Heart right ventricle (tissue), 16 donors: ENCODE measurements at regions not wholly inside any gene's neighbourhood (a gene's known extent, or its start where the extent isn't known, plus 50 kb on each side); places are given as distances from the start of the nearest gene placed in this dataset.

Experiments
- ATAC-seq, 8 donors: fragments of 200-7000 bp; cut with Tn5 transposase; one replicate each; pipeline ENCODE4 v1.9.1; 2020; ENCODE audit warnings: mild to moderate bottlenecking in 8 of 8, moderate library complexity in 8 of 8, moderate number of reproducible peaks in 1 of 8
- DNase-seq, 2 donors: peaks; one replicate each; pipeline ENCODE4 v3.0.0-alpha.2; 2020
- H3K27ac ChIP-seq, 10 donors: fragments of 200-600 bp; sonication (generic) in 2 of 10; one replicate each; pipeline versions ENCODE4 v1.5.0 to v1.8.0; 2020 to 2022; ENCODE audit warnings: mild to moderate bottlenecking in 3 of 10
- H3K27me3 ChIP-seq, 7 donors: fragments of 200-600 bp; one replicate each; pipeline ENCODE4 v1.8.0; 2021 to 2022; ENCODE audit warnings: mild to moderate bottlenecking in 2 of 7
- H3K36me3 ChIP-seq, 9 donors: fragments of 200-600 bp; sonication (generic) in 1 of 9; one replicate each; pipeline versions ENCODE4 v1.5.0 to v1.8.0; 2020 to 2022; ENCODE audit warnings: mild to moderate bottlenecking in 2 of 9
- H3K4me1 ChIP-seq, 9 donors: fragments of 200-600 bp; sonication (generic) in 1 of 9; one replicate each; pipeline versions ENCODE4 v1.5.0 to v1.8.0; 2020 to 2022; ENCODE audit warnings: mild to moderate bottlenecking in 4 of 9
- H3K4me3 ChIP-seq, 10 donors: fragments of 200-600 bp; sonication (generic) in 2 of 10; one replicate each; pipeline versions ENCODE4 v1.5.0 to v1.8.0; 2020 to 2022; ENCODE audit warnings: mild to moderate bottlenecking in 7 of 10, moderate library complexity in 2 of 10
- H3K9me3 ChIP-seq, 11 donors: fragments of 200-600 bp in 10 of 11; sonication (generic) in 2 of 11; one replicate each; pipeline versions ENCODE4 v1.5.0 to v1.8.0; 2013 to 2022; ENCODE audit warnings: mild to moderate bottlenecking in 2 of 11, control low read depth in 1 of 11, moderate library complexity in 1 of 11
- CTCF ChIP-seq, 9 donors: fragments of 200-600 bp; sonication (generic) in 2 of 9; IDR thresholded peaks; one replicate each; pipeline versions ENCODE4 v1.5.0 to v1.8.0; 2021 to 2022; ENCODE audit warnings: antibody characterized with exemption in 9 of 9, mild to moderate bottlenecking in 5 of 9, moderate library complexity in 1 of 9
- WGBS, 2 donors: extraction: QIAGEN DNeasy Blood & Tissue Kit; methylation state at CpG; one replicate each; pipeline ENCODE4 v1.1.7; 2013; ENCODE audit warnings: inconsistent platforms in 1 of 2; 5-methylcytosine and 5-hydroxymethylcytosine counted together
- intact Hi-C, 10 donors: fragments of 100-400 bp; cut with DNase I; formaldehyde crosslinking; loops; one replicate each; pipeline versions ENCODE4 v1.11.1 to v1.14.2; 2022
- donor health status: Arrhythmogenic right ventricular cardiomyopathy.
- donor health status: ischemic (EF 13 %, LVEDD 7.1; RV severe dilation, severe dysfunction).
- donor health status: healthy with polysubstance abuse.
- donor health status: DM: no; HTN: yes; CAD: no.
- donor health status: DM: no; HTN: no; CAD: no.
- donor health status: ischemic (EF 25% LVEDD 6.9; RV normal size, moderate dysfunction).
- donor health status: ischemic (EF 25% LVEDD 5.7; RV mildly dilated, moderate dysfunction).
- donor health status: healthy.
- donor health status: DM: yes; HTN: yes; CAD: no.
- donor health status: Ischemic cardiomyopathy.
- donor health status: ischemic (EF 35%, LVEDD 5.7; RV mildly dilated, moderate dysfunction).
- donor health status: nonischemic (EF 11% LVEDD 7.7; RV severe dilation, severe dysfunction).
- donor health status: DM: yes; HTN: yes; CAD: no.
- donor health status: PGD.
- donor health status: ischemic (EF 29% LVEDD 5.4; RV normal size, mild dysfunction).
- donor health status: nonischemic (EF 23%, LVEDD 6.1; RV moderate dilation, normal function).

DNA sequence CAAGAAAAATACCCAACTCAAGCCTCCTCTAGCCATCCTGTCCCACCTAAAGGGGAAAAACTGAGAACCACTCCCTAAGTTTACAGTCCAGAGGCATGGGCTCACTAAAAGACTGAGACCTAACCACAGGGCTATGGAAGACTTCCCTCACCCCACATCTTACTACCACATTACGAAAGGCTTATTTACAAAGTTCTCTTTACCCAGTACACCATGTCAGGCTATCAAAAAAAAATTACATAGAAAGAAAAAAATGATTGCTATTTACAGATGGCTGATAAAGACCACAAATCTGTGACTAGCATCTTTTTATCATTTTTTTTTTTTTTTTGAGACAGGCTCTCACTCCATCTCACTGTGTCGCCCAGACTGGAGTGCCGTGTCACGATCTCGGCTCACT is 69.7 kb upstream of the TNPO1 start:
- 94 to 95% methylated on average over 5 of the region's 5 CpGs for WGBS, 2 donors
- Histone ChIP-seq H3K27ac (no peak overlapping the region), H3K36me3 (no peaks in the 10 kb centered on the region), H3K27me3 (no peaks in the 10 kb centered on the region), H3K4me3 (no peak overlapping the region), H3K9me3 (no peaks in the 10 kb centered on the region), H3K4me1 (no peaks in the 10 kb centered on the region)
- TF ChIP-seq CTCF (IDR thresholded peaks at IDR 0.05): no peak
- intact Hi-C loops: no loop called here
- ATAC-seq: no peak
- DNase-seq: no peak

DNA sequence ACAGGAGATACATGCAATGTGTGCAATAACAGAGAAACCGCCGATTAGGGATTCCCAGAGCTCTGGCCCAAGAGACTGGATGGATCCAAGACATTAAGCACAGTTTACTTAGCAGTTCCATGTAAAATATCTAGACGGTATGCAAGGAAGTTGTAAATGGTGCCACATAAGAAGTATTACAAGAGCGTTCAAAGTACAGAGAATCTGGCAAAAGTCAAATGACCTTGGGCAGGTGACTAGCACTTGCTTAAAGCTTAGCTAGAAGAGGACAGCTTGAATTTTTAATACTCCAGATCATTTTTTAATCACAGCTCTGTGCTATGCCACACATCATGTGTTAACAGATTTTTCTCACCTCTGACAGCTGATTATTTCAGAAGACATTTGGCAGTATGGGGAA is 72.3 kb upstream of the TNPO1 start:
- Histone ChIP-seq H3K27me3 (no peaks in the 10 kb centered on the region), H3K4me1 (no peaks in the 10 kb centered on the region), H3K27ac (no peak overlapping the region), H3K36me3 (no peaks in the 10 kb centered on the region), H3K9me3 (no peaks in the 10 kb centered on the region), H3K4me3 (no peak overlapping the region)
- no peak for TF ChIP-seq CTCF (IDR thresholded peaks at IDR 0.05)
- DNase-seq (no peak), ATAC-seq (no peak)
- WGBS, 2 donors: 87 to 89% methylated on average over 4 of the region's 4 CpGs
- intact Hi-C loops: no loop called here

DNA sequence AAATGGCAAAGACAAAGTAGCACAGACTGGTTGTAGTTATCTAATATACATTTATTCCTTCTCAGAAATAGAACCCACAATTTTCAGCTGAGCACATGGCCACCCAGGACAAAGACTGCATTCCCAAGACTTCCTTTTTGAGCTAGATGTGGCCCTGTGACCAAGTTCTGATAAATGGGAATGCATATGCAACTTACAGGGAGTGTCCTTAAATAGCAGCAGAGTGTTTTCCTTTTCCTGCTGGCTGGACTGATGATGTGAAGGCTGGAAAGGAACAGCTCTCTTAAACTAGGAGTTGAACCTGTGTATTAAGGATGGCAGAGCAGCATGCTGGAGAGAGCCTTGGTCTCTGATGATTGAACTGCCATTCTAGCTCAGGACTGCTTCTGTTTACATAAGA is 74.7 kb upstream of the TNPO1 start:
- DNase-seq (no peak), ATAC-seq (no peak)
- intact Hi-C loops: no loop called here
- H3K9me3 ChIP-seq: no peaks in the 10 kb centered on the region
- no peak overlapping the region for H3K27ac ChIP-seq
- H3K27me3 ChIP-seq: no peaks in the 10 kb centered on the region
- no peak for TF ChIP-seq CTCF (IDR thresholded peaks at IDR 0.05)
- H3K4me1 ChIP-seq: no peaks in the 10 kb centered on the region
- no peak overlapping the region for H3K4me3 ChIP-seq
- no peaks in the 10 kb centered on the region for H3K36me3 ChIP-seq

- intact Hi-C loops: no loop called here
- WGBS, 2 donors: 78 to 79% methylated on average over 4 of the region's 4 CpGs
- Histone ChIP-seq H3K9me3 (peaks cover 0 to 25% (median 0%) of the 10 kb centered on the region in 11 donors), H3K4me1 (no peaks in the 10 kb centered on the region), H3K4me3 (no peak overlapping the region), H3K36me3 (no peaks in the 10 kb centered on the region), H3K27me3 (no peaks in the 10 kb centered on the region), H3K27ac (no peak overlapping the region)
- TF ChIP-seq CTCF (IDR thresholded peaks at IDR 0.05): no peak
- ATAC-seq: no peak
- DNase-seq: no peak
Observed at GRCh38 chr5:72733810-72734209, 82.7 kb upstream of the TNPO1 start.

GRCh38 chr5:72723581-72723980 is 92.9 kb upstream of the TNPO1 start:
- DNase-seq (no peak), ATAC-seq (no peak)
- no peaks in the 10 kb centered on the region for H3K4me1 ChIP-seq
- no peak overlapping the region for H3K27ac ChIP-seq
- H3K4me3 ChIP-seq: no peak overlapping the region
- no peak for TF ChIP-seq CTCF (IDR thresholded peaks at IDR 0.05)
- H3K27me3 ChIP-seq: peaks cover 0 to 8% (median 0%) of the 10 kb centered on the region in 7 donors
- H3K9me3 ChIP-seq: no peaks in the 10 kb centered on the region
- H3K36me3 ChIP-seq: no peaks in the 10 kb centered on the region
- intact Hi-C loops: no loop called here
